ENCODE measurements at regions not wholly inside any gene's neighbourhood (a gene's known extent, or its start where the extent isn't known, plus 50 kb on each side); places are given as distances from the start of the nearest gene placed in this dataset.

DNA sequence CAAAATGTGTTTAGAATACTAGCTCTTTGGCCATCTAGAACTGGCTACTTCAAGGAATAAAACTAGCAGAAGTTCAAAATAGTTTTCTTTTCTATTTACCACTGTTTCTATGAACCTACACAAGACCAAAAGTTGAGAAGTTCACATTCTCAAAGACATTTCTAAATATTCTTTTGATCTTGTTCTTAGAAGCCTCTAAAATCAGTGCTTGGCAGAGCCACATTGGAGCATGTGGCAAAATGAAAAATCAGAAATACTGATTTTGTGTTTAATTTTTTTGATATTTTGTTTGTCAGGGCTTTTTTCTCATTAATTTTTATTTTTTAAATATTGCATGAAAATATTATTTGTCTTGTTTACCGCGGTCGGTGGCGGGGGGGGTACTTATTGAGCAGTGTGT is 853.8 kb upstream of the INTU start:
- no peaks in the 10 kb centered on the region for H3K9me3 ChIP-seq (ENCODE audit: control insufficient read depth in 4 of 4, low read length in 3 of 4)
- TF ChIP-seq JUND (IDR thresholded peaks at IDR 0.05) (no peak), NR2F2 (IDR thresholded peaks at IDR 0.05) (no peak), TAF1 (conservative IDR thresholded peaks at IDR 0.05) (no peak), FOXA1 (IDR thresholded peaks at IDR 0.05) (no peak), HNF4G (IDR thresholded peaks at IDR 0.05) (no peak), EGR1 (IDR thresholded peaks at IDR 0.05; ENCODE audit: low read depth in 2 of 2) (no peak), RXRA (IDR thresholded peaks at IDR 0.05) (no peak), RAD21 (IDR thresholded peaks at IDR 0.05) (no peak), YY1 (IDR thresholded peaks at IDR 0.05) (no peak), HNF4A (conservative IDR thresholded peaks at IDR 0.05) (no peak), FOXA2 (IDR thresholded peaks at IDR 0.05) (no peak), SP1 (IDR thresholded peaks at IDR 0.05) (no peak)
- TF ChIP-seq, protein P1, sequence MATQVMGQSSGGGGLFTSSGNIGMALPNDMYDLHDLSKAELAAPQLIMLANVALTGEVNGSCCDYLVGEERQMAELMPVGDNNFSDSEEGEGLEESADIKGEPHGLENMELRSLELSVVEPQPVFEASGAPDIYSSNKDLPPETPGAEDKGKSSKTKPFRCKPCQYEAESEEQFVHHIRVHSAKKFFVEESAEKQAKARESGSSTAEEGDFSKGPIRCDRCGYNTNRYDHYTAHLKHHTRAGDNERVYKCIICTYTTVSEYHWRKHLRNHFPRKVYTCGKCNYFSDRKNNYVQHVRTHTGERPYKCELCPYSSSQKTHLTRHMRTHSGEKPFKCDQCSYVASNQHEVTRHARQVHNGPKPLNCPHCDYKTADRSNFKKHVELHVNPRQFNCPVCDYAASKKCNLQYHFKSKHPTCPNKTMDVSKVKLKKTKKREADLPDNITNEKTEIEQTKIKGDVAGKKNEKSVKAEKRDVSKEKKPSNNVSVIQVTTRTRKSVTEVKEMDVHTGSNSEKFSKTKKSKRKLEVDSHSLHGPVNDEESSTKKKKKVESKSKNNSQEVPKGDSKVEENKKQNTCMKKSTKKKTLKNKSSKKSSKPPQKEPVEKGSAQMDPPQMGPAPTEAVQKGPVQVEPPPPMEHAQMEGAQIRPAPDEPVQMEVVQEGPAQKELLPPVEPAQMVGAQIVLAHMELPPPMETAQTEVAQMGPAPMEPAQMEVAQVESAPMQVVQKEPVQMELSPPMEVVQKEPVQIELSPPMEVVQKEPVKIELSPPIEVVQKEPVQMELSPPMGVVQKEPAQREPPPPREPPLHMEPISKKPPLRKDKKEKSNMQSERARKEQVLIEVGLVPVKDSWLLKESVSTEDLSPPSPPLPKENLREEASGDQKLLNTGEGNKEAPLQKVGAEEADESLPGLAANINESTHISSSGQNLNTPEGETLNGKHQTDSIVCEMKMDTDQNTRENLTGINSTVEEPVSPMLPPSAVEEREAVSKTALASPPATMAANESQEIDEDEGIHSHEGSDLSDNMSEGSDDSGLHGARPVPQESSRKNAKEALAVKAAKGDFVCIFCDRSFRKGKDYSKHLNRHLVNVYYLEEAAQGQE (IDR thresholded peaks at IDR 0.05): no peak
- TF ChIP-seq, protein P2, sequence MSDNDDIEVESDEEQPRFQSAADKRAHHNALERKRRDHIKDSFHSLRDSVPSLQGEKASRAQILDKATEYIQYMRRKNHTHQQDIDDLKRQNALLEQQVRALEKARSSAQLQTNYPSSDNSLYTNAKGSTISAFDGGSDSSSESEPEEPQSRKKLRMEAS (IDR thresholded peaks at IDR 0.05): no peak
- TF ChIP-seq, protein P3, sequence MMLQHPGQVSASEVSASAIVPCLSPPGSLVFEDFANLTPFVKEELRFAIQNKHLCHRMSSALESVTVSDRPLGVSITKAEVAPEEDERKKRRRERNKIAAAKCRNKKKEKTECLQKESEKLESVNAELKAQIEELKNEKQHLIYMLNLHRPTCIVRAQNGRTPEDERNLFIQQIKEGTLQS (IDR thresholded peaks at IDR 0.05): no peak
- TF ChIP-seq, protein P4, sequence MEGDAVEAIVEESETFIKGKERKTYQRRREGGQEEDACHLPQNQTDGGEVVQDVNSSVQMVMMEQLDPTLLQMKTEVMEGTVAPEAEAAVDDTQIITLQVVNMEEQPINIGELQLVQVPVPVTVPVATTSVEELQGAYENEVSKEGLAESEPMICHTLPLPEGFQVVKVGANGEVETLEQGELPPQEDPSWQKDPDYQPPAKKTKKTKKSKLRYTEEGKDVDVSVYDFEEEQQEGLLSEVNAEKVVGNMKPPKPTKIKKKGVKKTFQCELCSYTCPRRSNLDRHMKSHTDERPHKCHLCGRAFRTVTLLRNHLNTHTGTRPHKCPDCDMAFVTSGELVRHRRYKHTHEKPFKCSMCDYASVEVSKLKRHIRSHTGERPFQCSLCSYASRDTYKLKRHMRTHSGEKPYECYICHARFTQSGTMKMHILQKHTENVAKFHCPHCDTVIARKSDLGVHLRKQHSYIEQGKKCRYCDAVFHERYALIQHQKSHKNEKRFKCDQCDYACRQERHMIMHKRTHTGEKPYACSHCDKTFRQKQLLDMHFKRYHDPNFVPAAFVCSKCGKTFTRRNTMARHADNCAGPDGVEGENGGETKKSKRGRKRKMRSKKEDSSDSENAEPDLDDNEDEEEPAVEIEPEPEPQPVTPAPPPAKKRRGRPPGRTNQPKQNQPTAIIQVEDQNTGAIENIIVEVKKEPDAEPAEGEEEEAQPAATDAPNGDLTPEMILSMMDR (IDR thresholded peaks at IDR 0.05; ENCODE audit: low read depth, low read length, missing input control): no peak
- TF ChIP-seq, protein P5, sequence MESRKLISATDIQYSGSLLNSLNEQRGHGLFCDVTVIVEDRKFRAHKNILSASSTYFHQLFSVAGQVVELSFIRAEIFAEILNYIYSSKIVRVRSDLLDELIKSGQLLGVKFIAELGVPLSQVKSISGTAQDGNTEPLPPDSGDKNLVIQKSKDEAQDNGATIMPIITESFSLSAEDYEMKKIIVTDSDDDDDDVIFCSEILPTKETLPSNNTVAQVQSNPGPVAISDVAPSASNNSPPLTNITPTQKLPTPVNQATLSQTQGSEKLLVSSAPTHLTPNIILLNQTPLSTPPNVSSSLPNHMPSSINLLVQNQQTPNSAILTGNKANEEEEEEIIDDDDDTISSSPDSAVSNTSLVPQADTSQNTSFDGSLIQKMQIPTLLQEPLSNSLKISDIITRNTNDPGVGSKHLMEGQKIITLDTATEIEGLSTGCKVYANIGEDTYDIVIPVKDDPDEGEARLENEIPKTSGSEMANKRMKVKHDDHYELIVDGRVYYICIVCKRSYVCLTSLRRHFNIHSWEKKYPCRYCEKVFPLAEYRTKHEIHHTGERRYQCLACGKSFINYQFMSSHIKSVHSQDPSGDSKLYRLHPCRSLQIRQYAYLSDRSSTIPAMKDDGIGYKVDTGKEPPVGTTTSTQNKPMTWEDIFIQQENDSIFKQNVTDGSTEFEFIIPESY (IDR thresholded peaks at IDR 0.05): no peak
- no peaks in the 10 kb centered on the region for H3K27me3 ChIP-seq (ENCODE audit: control insufficient read depth in 4 of 4, insufficient read depth in 4 of 4, low read length in 3 of 4)
- no peaks in the 10 kb centered on the region for H3K36me3 ChIP-seq (ENCODE audit: control insufficient read depth in 4 of 4, insufficient read depth in 3 of 4, low read depth in 1 of 4, low read length in 3 of 4)
- H3K27ac ChIP-seq (ENCODE audit: low read depth in 1 of 2, low read length in 2 of 2): no peak overlapping the region
- no peak overlapping the region for H3K9ac ChIP-seq (ENCODE audit: low read depth in 1 of 2, low read length in 2 of 2)
- 83% methylated on average over 4 of the region's 4 CpGs for WGBS
- no peak overlapping the region for H3K4me3 ChIP-seq (ENCODE audit: low read depth in 1 of 3, low read length in 3 of 3)
- H3K4me1 ChIP-seq (ENCODE audit: control insufficient read depth in 4 of 4, insufficient read depth in 4 of 4, low read length in 3 of 4): no peaks in the 10 kb centered on the region
- DNase-seq (ENCODE audit: low spot score): no peak
